Fibroblast of skin of right biceps (primary cell): ENCODE measurements at regions not wholly inside any gene's neighbourhood (a gene's known extent, or its start where the extent isn't known, plus 50 kb on each side); places are given as distances from the start of the nearest gene placed in this dataset.
"Not testable (repeated sequence)": the region's sequence is repeated elsewhere in the genome, so short reads cannot be mapped to it uniquely, and the experiment has no call there.

Experiments used
- DNase-seq: peaks from one replicate; pipeline ENCODE4 v3.0.0-alpha.2; 2013

GRCh38 chr10:53521046-53521445, 748.5 kb upstream of the MBL2 start:
- DNase-seq, result no peak

- no peak for DNase-seq
These were observed 735.6 kb upstream of the MBL2 start for GRCh38 chr10:53508197-53508596.

- DNase-seq, result not testable (repeated sequence)
These were observed 731.9 kb upstream of the MBL2 start for GRCh38 chr10:53504492-53504891.

GRCh38 chr10:53491774-53492173, 719.2 kb upstream of the MBL2 start:
- DNase-seq, result no peak

- DNase-seq, result no peak
These were observed 718.0 kb upstream of the MBL2 start for GRCh38 chr10:53490553-53490952.

- no peak for DNase-seq
These were observed 717.0 kb upstream of the MBL2 start for GRCh38 chr10:53489335-53490182.

GRCh38 chr10:53487019-53487983, 714.7 kb upstream of the MBL2 start:
- DNase-seq, result no peak

GRCh38 chr10:53485422-53485821, 712.8 kb upstream of the MBL2 start:
- not testable (repeated sequence) for DNase-seq

- DNase-seq, result no peak
These were observed 706.8 kb upstream of the MBL2 start for GRCh38 chr10:53479365-53479764.

GRCh38 chr10:53477313-53477675, 704.7 kb upstream of the MBL2 start:
- no peak for DNase-seq

GRCh38 chr10:53476650-53477312, 704.2 kb upstream of the MBL2 start:
- no peak for DNase-seq

- no peak for DNase-seq
These were observed 696.8 kb upstream of the MBL2 start for GRCh38 chr10:53469383-53469782.

GRCh38 chr10:53463539-53463938, 691.0 kb upstream of the MBL2 start:
- DNase-seq, result no peak

- DNase-seq, result no peak
These were observed 685.4 kb upstream of the MBL2 start for GRCh38 chr10:53458007-53458406.

GRCh38 chr10:53453196-53453595, 680.6 kb upstream of the MBL2 start:
- DNase-seq, result no peak

- DNase-seq, result no peak
These were observed 675.0 kb upstream of the MBL2 start for GRCh38 chr10:53447576-53447975.

- no peak for DNase-seq
These were observed 669.3 kb upstream of the MBL2 start for GRCh38 chr10:53441843-53442242.

- no peak for DNase-seq
These were observed 668.0 kb upstream of the MBL2 start for GRCh38 chr10:53440601-53441000.

GRCh38 chr10:53439075-53439474, 666.5 kb upstream of the MBL2 start:
- not testable (repeated sequence) for DNase-seq

- DNase-seq, result no peak
These were observed 661.8 kb upstream of the MBL2 start for GRCh38 chr10:53434413-53434812.

- no peak for DNase-seq
These were observed 659.5 kb upstream of the MBL2 start for GRCh38 chr10:53432035-53432434.

GRCh38 chr10:53430974-53431373, 658.4 kb upstream of the MBL2 start:
- DNase-seq, result no peak
